H9 (cell line): ENCODE measurements at regions not wholly inside any gene's neighbourhood (a gene's known extent, or its start where the extent isn't known, plus 50 kb on each side); places are given as distances from the start of the nearest gene placed in this dataset.

Source experiments
- DNase-seq: peaks from one replicate; pipeline ENCODE4 v3.0.0-alpha.2; 2017
- H2AFZ ChIP-seq: one replicate; pipeline ENCODE4 v1.6.1; 2013; ENCODE audit warnings: mild to moderate bottlenecking, low read length, control low read depth, moderate library complexity
- H2AK5ac ChIP-seq: 2 replicates; pipeline ENCODE4 v1.6.1; 2013; ENCODE audit warnings: low read length, control low read depth, mixed read lengths; ENCODE audit not compliant: insufficient read length
- H2BK120ac ChIP-seq: one replicate; pipeline ENCODE4 v1.6.1; 2013; ENCODE audit warnings: low read depth, mild to moderate bottlenecking, low read length, control low read depth, inconsistent platforms; ENCODE audit not compliant: poor library complexity, severe bottlenecking
- H2BK12ac ChIP-seq: 2 replicates; pipeline ENCODE4 v1.6.1; 2013; ENCODE audit warnings: low read length, control low read depth, mixed read lengths, low read depth; ENCODE audit not compliant: insufficient read length
- H2BK15ac ChIP-seq: 2 replicates; pipeline ENCODE4 v1.6.1; 2013; ENCODE audit warnings: low read depth, low read length, control low read depth
- H2BK20ac ChIP-seq: one replicate; pipeline ENCODE4 v1.6.1; 2013; ENCODE audit warnings: low read depth, mild to moderate bottlenecking, low read length, control low read depth, inconsistent platforms; ENCODE audit not compliant: poor library complexity, severe bottlenecking
- H2BK5ac ChIP-seq: 2 replicates; pipeline ENCODE4 v1.6.1; 2013; ENCODE audit warnings: low read length, control low read depth, mixed read lengths; ENCODE audit not compliant: insufficient read length
- H3K14ac ChIP-seq: 2 replicates; pipeline ENCODE4 v1.6.1; 2013; ENCODE audit warnings: low read length, control low read depth; ENCODE audit not compliant: insufficient read depth
- H3K18ac ChIP-seq: 2 replicates; pipeline ENCODE4 v1.6.1; 2013; ENCODE audit warnings: low read depth, mild to moderate bottlenecking, mixed read lengths, low read length, control low read depth; ENCODE audit not compliant: insufficient read length
- H3K23ac ChIP-seq: 2 replicates; pipeline ENCODE4 v1.6.1; 2013; ENCODE audit warnings: low read length, control low read depth, mixed read lengths, low read depth; ENCODE audit not compliant: insufficient read length
- H3K23me2 ChIP-seq: 2 replicates; pipeline ENCODE4 v1.6.1; 2013; ENCODE audit warnings: low read depth, mild to moderate bottlenecking, mixed read lengths, low read length, control low read depth; ENCODE audit not compliant: insufficient read length, poor library complexity, severe bottlenecking
- H3K27ac ChIP-seq: 2 replicates; pipeline ENCODE4 v1.5.1; 2013; ENCODE audit warnings: low read length, control low read depth, mixed read lengths, low read depth; ENCODE audit not compliant: insufficient read length
- H3K27me3 ChIP-seq: 2 replicates; pipeline ENCODE4 v1.6.1; 2013; ENCODE audit warnings: low read length, control low read depth, inconsistent platforms; ENCODE audit not compliant: insufficient read depth
- H3K4ac ChIP-seq: 2 replicates; pipeline ENCODE4 v1.6.1; 2013; ENCODE audit warnings: low read depth, mild to moderate bottlenecking, control low read depth, inconsistent platforms, low read length, moderate library complexity
- H3K4me1 ChIP-seq: 2 replicates; pipeline ENCODE4 v1.6.1; 2013; ENCODE audit warnings: low read length, control low read depth, inconsistent platforms; ENCODE audit not compliant: insufficient read depth
- H3K4me2 ChIP-seq: 2 replicates; pipeline ENCODE4 v1.6.1; 2013; ENCODE audit warnings: low read length, control low read depth, mixed read lengths; ENCODE audit not compliant: insufficient read length, insufficient read depth
- H3K56ac ChIP-seq: 2 replicates; pipeline ENCODE4 v1.6.1; 2013; ENCODE audit warnings: low read depth, mild to moderate bottlenecking, mixed read lengths, low read length, control low read depth; ENCODE audit not compliant: insufficient read length
- H3K79me1 ChIP-seq: 2 replicates; pipeline ENCODE4 v1.6.1; 2013; ENCODE audit warnings: low read depth, mild to moderate bottlenecking, moderate library complexity, low read length, control low read depth, inconsistent platforms; ENCODE audit not compliant: insufficient read depth, poor library complexity, severe bottlenecking
- H3K79me2 ChIP-seq: 2 replicates; pipeline ENCODE4 v1.6.1; 2013; ENCODE audit warnings: low read length, control low read depth, inconsistent platforms; ENCODE audit not compliant: insufficient read depth
- H3K9ac ChIP-seq: 2 replicates; pipeline ENCODE4 v1.6.1; 2013; ENCODE audit warnings: low read length, control low read depth, mixed read lengths; ENCODE audit not compliant: insufficient read length; ENCODE audit errors: extremely low read depth
- H3K9me3 ChIP-seq: one replicate; pipeline ENCODE4 v1.6.1; 2013; ENCODE audit warnings: low read depth, low read length, inconsistent platforms; ENCODE audit not compliant: control insufficient read depth
- H3T11ph ChIP-seq: one replicate; pipeline ENCODE4 v1.6.1; 2013; ENCODE audit warnings: mild to moderate bottlenecking, low read length, control low read depth, inconsistent platforms
- H4K20me1 ChIP-seq: one replicate; pipeline ENCODE4 v1.6.1; 2013; ENCODE audit not compliant: control insufficient read depth, insufficient read length, insufficient read depth
- H4K5ac ChIP-seq: 2 replicates; pipeline ENCODE4 v1.6.1; 2013; ENCODE audit warnings: low read depth, mild to moderate bottlenecking, mixed read lengths, low read length, control low read depth; ENCODE audit not compliant: insufficient read length
- H4K8ac ChIP-seq: replicated peaks from 2 replicates; pipeline ENCODE4 v1.6.1; 2013; ENCODE audit warnings: low read length, control low read depth, mixed read lengths, low read depth; ENCODE audit not compliant: insufficient read length
- H4K91ac ChIP-seq: 2 replicates; pipeline ENCODE4 v1.6.1; 2013; ENCODE audit warnings: low read depth, mild to moderate bottlenecking, moderate library complexity, mixed read lengths, low read length, control low read depth; ENCODE audit not compliant: insufficient read length
- H3K27ac Mint-ChIP-seq, 3 experiments: 2 replicates in 2 of 3; 3 replicates in 1 of 3; pipeline ENCODE4 v1.8.0; 2020 to 2021; ENCODE audit warnings: mixed read lengths in 3 of 3, mild to moderate bottlenecking in 1 of 3, moderate library complexity in 1 of 3
- H3K27me3 Mint-ChIP-seq: 2 replicates; pipeline ENCODE4 v1.8.0; 2021; ENCODE audit warnings: low read depth, mild to moderate bottlenecking, moderate library complexity, mixed read lengths
- H3K36me3 Mint-ChIP-seq, 3 experiments: 2 replicates in 2 of 3; 3 replicates in 1 of 3; pipeline ENCODE4 v1.8.0; 2020 to 2021; ENCODE audit warnings: low read depth in 3 of 3, mixed read lengths in 3 of 3; ENCODE audit not compliant: insufficient read depth in 1 of 3
- H3K4me1 Mint-ChIP-seq, 2 experiments: 2 replicates each; pipeline ENCODE4 v1.8.0; 2020; ENCODE audit warnings: mixed read lengths in 2 of 2
- H3K4me3 Mint-ChIP-seq, 2 experiments: 2 replicates in 1 of 2; 3 replicates in 1 of 2; pipeline ENCODE4 v1.8.0; 2020 to 2021; ENCODE audit warnings: mild to moderate bottlenecking in 2 of 2, mixed read lengths in 2 of 2, moderate library complexity in 1 of 2
- H3K9me3 Mint-ChIP-seq, 2 experiments: 2 replicates in 1 of 2; 3 replicates in 1 of 2; pipeline ENCODE4 v1.8.0; 2020; ENCODE audit warnings: mild to moderate bottlenecking in 2 of 2, mixed read lengths in 2 of 2, moderate library complexity in 1 of 2
- CTCF ChIP-seq: fragments of 200-600 bp; sonication (generic); conservative IDR thresholded peaks from 3 replicates; pipeline ENCODE4 v1.8.0; 2021; ENCODE audit warnings: antibody characterized with exemption, mild to moderate bottlenecking
- WGBS: extraction: QIAGEN DNeasy Blood & Tissue Kit; methylation state at CpG from one replicate; pipeline ENCODE4 v1.1.7; 2013; ENCODE audit warnings: missing lambda C conversion rate, low lambda C conversion rate, mixed read lengths; ENCODE audit not compliant: insufficient read length; ENCODE audit errors: extremely low coverage; 5-methylcytosine and 5-hydroxymethylcytosine counted together

GRCh38 chr16:54466233-54466632 is 179.6 kb upstream of the IRX3 start:
- Mint-ChIP-seq H3K4me3 (no peak overlapping the region), H3K9me3 (peaks cover 5 to 12% of the 10 kb centered on the region in 2 experiments), H3K36me3 (peaks cover 0 to 12% (median 0%) of the 10 kb centered on the region in 3 experiments; a peak in 3 of 7 replicates), H3K27me3 (peaks cover 3% of the 10 kb centered on the region; the same call in 1 of the 2 replicates), H3K4me1 (peaks cover 11 to 12% of the 10 kb centered on the region in 2 experiments), H3K27ac (no peak overlapping the region)
- no peak overlapping the region for H3K4me2 ChIP-seq
- no peak overlapping the region for H2AK5ac ChIP-seq
- H3K23ac ChIP-seq, result no peak overlapping the region
- no peak overlapping the region for H3K27ac ChIP-seq
- H2BK12ac ChIP-seq, result no peak overlapping the region
- H2BK20ac ChIP-seq, result no peak overlapping the region
- no peak overlapping the region for H3K9ac ChIP-seq
- no peaks in the 10 kb centered on the region for H3K79me1 ChIP-seq
- H2AFZ ChIP-seq, result no peak overlapping the region
- H2BK15ac ChIP-seq, result no peak overlapping the region
- H3K27me3 ChIP-seq, result no peaks in the 10 kb centered on the region
- H4K5ac ChIP-seq, result no peak overlapping the region
- H2BK120ac ChIP-seq, result no peak overlapping the region
- H4K20me1 ChIP-seq, result no peaks in the 10 kb centered on the region
- no peak overlapping the region for H3K56ac ChIP-seq
- no peak overlapping the region for H3T11ph ChIP-seq
- DNase-seq, result no peak
- H3K18ac ChIP-seq, result no peak overlapping the region
- H3K23me2 ChIP-seq, result no peaks in the 10 kb centered on the region
- H2BK5ac ChIP-seq, result no peak overlapping the region
- no peak overlapping the region for H4K8ac ChIP-seq
- H3K79me2 ChIP-seq, result no peaks in the 10 kb centered on the region
- no peaks in the 10 kb centered on the region for H3K4me1 ChIP-seq
- TF ChIP-seq CTCF, result no peak
- WGBS, result no CpG with 5 or more reads among the region's 3 CpGs
- no peak overlapping the region for H3K14ac ChIP-seq
- no peaks in the 10 kb centered on the region for H3K9me3 ChIP-seq
- no peak overlapping the region for H3K4ac ChIP-seq
- H4K91ac ChIP-seq, result no peak overlapping the region
